ENCODE measurements at regions not wholly inside any gene's neighbourhood (a gene's known extent, or its start where the extent isn't known, plus 50 kb on each side); places are given as distances from the start of the nearest gene placed in this dataset.

DNA sequence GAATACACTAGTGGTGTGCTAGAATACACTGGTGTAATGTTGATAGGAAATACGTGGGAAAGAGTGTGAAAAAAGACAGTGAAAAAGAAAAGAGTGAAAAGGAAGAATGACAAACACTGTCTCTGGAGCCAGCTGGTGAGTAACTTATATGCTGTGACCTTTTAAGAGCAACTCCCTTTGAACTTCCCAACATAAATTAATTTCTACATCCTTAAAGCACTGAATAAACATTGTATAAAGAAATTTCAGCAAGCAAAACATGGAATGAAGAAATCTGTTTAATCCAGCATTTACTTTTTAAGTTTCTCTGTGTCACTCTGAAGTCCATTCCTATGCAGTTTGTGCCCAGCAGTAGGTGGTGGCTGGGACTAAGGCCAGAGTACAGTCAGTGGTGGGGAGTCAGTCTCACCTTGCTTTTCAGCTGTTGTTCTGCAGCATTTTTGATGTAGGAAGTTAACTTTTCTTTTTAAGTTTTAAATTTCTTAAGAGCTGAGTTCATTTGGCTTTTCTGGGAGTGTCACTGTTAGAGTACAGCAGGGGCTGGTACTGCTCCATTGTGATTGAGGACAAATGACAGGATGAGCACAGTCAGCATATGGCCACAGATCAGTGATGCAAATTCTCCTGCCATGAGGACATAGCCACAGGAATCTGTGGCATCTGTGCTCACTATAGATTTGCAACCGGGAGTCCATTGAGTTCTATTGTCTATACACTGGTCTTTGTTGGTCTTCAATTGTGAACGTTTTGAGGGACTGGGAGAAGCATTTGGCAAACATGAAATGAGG lies 321.8 kb downstream of the ZNF248 start:
- no peak for TF ChIP-seq SMAD3 (CRISPR knock-in tag; IDR thresholded peaks at IDR 0.05)
- TF ChIP-seq, protein P1, sequence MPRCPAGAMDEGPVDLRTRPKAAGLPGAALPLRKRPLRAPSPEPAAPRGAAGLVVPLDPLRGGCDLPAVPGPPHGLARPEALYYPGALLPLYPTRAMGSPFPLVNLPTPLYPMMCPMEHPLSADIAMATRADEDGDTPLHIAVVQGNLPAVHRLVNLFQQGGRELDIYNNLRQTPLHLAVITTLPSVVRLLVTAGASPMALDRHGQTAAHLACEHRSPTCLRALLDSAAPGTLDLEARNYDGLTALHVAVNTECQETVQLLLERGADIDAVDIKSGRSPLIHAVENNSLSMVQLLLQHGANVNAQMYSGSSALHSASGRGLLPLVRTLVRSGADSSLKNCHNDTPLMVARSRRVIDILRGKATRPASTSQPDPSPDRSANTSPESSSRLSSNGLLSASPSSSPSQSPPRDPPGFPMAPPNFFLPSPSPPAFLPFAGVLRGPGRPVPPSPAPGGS (CRISPR knock-in tag; IDR thresholded peaks at IDR 0.05) = no peak
- no peak for TF ChIP-seq YY1 (IDR thresholded peaks at IDR 0.05; ENCODE audit: insufficient read depth, insufficient replicate concordance, low read depth, low read length)

Data from HepG2 (cell line).